CD14-positive monocyte (primary cell): ENCODE measurements at regions not wholly inside any gene's neighbourhood (a gene's known extent, or its start where the extent isn't known, plus 50 kb on each side); places are given as distances from the start of the nearest gene placed in this dataset.

ENCODE experiments used
- DNase-seq, 3 donors: peaks; one replicate each; pipeline ENCODE4 v3.0.0-alpha.2; 2011 to 2022
- H2AFZ ChIP-seq: 2 replicates; pipeline ENCODE4 v1.6.0; 2012; ENCODE audit warnings: mild to moderate bottlenecking, low read depth, low read length, inconsistent platforms; ENCODE audit not compliant: insufficient read depth, poor library complexity, severe bottlenecking
- H3K27ac ChIP-seq, 2 donors: 1 replicate in 1 of 2; 2 replicates in 1 of 2; pipeline ENCODE4 v1.5.1; 2012 to 2013; ENCODE audit warnings: low read length in 2 of 2, control low read depth in 1 of 2, inconsistent platforms in 1 of 2, low read depth in 1 of 2, mild to moderate bottlenecking in 1 of 2
- H3K27me3 ChIP-seq, 2 donors: one replicate each; pipeline versions ENCODE4 v1.6.0 to v1.6.1; 2011 to 2013; ENCODE audit warnings: low read length in 2 of 2; ENCODE audit not compliant: control insufficient read depth in 2 of 2, insufficient read depth in 2 of 2
- H3K36me3 ChIP-seq, 2 donors: replicated peaks in 1 of 2; 1 replicate in 1 of 2; 2 replicates in 1 of 2; pipeline versions ENCODE4 v1.5.1 to v1.6.1; 2012 to 2013; ENCODE audit warnings: low read length in 2 of 2, control low read depth in 1 of 2, inconsistent platforms in 1 of 2, mild to moderate bottlenecking in 1 of 2; ENCODE audit not compliant: insufficient read depth in 2 of 2, control insufficient read depth in 1 of 2
- H3K4me1 ChIP-seq, 2 donors: 1 replicate in 1 of 2; 2 replicates in 1 of 2; pipeline versions ENCODE4 v1.5.1 to v1.6.1; 2012 to 2013; ENCODE audit warnings: low read length in 2 of 2, control low read depth in 1 of 2, inconsistent platforms in 1 of 2, mild to moderate bottlenecking in 1 of 2, moderate library complexity in 1 of 2; ENCODE audit not compliant: insufficient read depth in 2 of 2, control insufficient read depth in 1 of 2
- H3K4me2 ChIP-seq: replicated peaks from 2 replicates; pipeline ENCODE3; 2012; ENCODE audit warnings: low read length, moderate library complexity, mild to moderate bottlenecking; ENCODE audit not compliant: poor library complexity, severe bottlenecking; ENCODE audit errors: extremely low read depth
- H3K4me3 ChIP-seq, 3 experiments: fragments of 200-600 bp in 1 of 3; sonication (generic) in 1 of 3; replicated peaks in 1 of 3; 1 replicate in 2 of 3; 2 replicates in 1 of 3; pipeline ENCODE4 v1.5.1; 2011 to 2013; ENCODE audit warnings: low read length in 3 of 3, mild to moderate bottlenecking in 3 of 3, control low read depth in 2 of 3, low read depth in 2 of 3, inconsistent platforms in 1 of 3, moderate library complexity in 1 of 3
- H3K79me2 ChIP-seq: 2 replicates; pipeline ENCODE4 v1.6.0; 2012; ENCODE audit warnings: mild to moderate bottlenecking, control low read depth, inconsistent platforms, low read length, moderate library complexity; ENCODE audit not compliant: insufficient read depth
- H3K9ac ChIP-seq: 2 replicates; pipeline ENCODE4 v1.6.0; 2017; ENCODE audit warnings: low read length, mild to moderate bottlenecking; ENCODE audit not compliant: insufficient read depth, poor library complexity, severe bottlenecking
- H3K9me3 ChIP-seq, 2 donors: replicated peaks in 1 of 2; 1 replicate in 1 of 2; 2 replicates in 1 of 2; pipeline versions ENCODE4 v1.5.1 to v1.6.1; 2012 to 2013; ENCODE audit warnings: low read length in 2 of 2, control low read depth in 1 of 2; ENCODE audit not compliant: control insufficient read depth in 1 of 2, insufficient read depth in 1 of 2
- H4K20me1 ChIP-seq: 2 replicates; pipeline ENCODE4 v1.6.0; 2012; ENCODE audit warnings: mild to moderate bottlenecking, low read length, control low read depth, moderate library complexity; ENCODE audit not compliant: insufficient read depth
- H3K27ac Mint-ChIP-seq, 7 donors: one replicate each; pipeline ENCODE4 v1.8.0; 2020; ENCODE audit warnings: mild to moderate bottlenecking in 7 of 7, mixed read lengths in 7 of 7, moderate library complexity in 6 of 7, inconsistent platforms in 2 of 7
- H3K27me3 Mint-ChIP-seq, 3 donors: one replicate each; pipeline ENCODE4 v1.8.0; 2021 to 2022; ENCODE audit warnings: low read depth in 3 of 3, mild to moderate bottlenecking in 3 of 3, mixed read lengths in 3 of 3, moderate library complexity in 3 of 3, inconsistent platforms in 1 of 3
- H3K36me3 Mint-ChIP-seq, 2 donors: one replicate each; pipeline ENCODE4 v1.8.0; 2020; ENCODE audit warnings: mixed read lengths in 2 of 2, inconsistent platforms in 1 of 2, mild to moderate bottlenecking in 1 of 2
- H3K4me1 Mint-ChIP-seq: one replicate; pipeline ENCODE4 v1.8.0; 2020; ENCODE audit warnings: mild to moderate bottlenecking, mixed read lengths
- H3K4me3 Mint-ChIP-seq, 2 donors: one replicate each; pipeline ENCODE4 v1.8.0; 2020; ENCODE audit warnings: mild to moderate bottlenecking in 2 of 2, mixed read lengths in 2 of 2, moderate library complexity in 1 of 2
- H3K9me3 Mint-ChIP-seq, 7 donors: one replicate each; pipeline ENCODE4 v1.8.0; 2020 to 2022; ENCODE audit warnings: mixed read lengths in 7 of 7, mild to moderate bottlenecking in 6 of 7, moderate library complexity in 6 of 7, inconsistent platforms in 2 of 7
- WGBS: methylation state at CpG from one replicate; pipeline ENCODE4 v1.1.5; 2013; ENCODE audit warnings: missing lambda C conversion rate; ENCODE audit not compliant: insufficient coverage; 5-methylcytosine and 5-hydroxymethylcytosine counted together
- intact Hi-C, 2 donors: fragments of 100-400 bp; cut with micrococcal nuclease; formaldehyde crosslinking; loops; one replicate each; pipeline versions ENCODE4 v1.15.0 to v1.15.1; 2023
- TF ChIP-seq, protein P1 (sequence below): fragments of 200-600 bp; IDR thresholded peaks from one replicate; pipeline ENCODE4 v1.8.0; 2022; ENCODE audit warnings: antibody characterized with exemption, mild to moderate bottlenecking

- Histone ChIP-seq H3K9ac (no peak overlapping the region), H3K79me2 (no peaks in the 10 kb centered on the region), H3K9me3 (peaks cover 0 to 13% of the 10 kb centered on the region in 2 donors), H3K4me1 (no peaks in the 10 kb centered on the region), H3K27me3 (no peaks in the 10 kb centered on the region), H2AFZ (no peak overlapping the region), H3K4me3 (no peak overlapping the region), H3K27ac (no peak overlapping the region), H4K20me1 (no peaks in the 10 kb centered on the region), H3K36me3 (no peaks in the 10 kb centered on the region), H3K4me2 (no peak overlapping the region)
- TF ChIP-seq, protein P1, sequence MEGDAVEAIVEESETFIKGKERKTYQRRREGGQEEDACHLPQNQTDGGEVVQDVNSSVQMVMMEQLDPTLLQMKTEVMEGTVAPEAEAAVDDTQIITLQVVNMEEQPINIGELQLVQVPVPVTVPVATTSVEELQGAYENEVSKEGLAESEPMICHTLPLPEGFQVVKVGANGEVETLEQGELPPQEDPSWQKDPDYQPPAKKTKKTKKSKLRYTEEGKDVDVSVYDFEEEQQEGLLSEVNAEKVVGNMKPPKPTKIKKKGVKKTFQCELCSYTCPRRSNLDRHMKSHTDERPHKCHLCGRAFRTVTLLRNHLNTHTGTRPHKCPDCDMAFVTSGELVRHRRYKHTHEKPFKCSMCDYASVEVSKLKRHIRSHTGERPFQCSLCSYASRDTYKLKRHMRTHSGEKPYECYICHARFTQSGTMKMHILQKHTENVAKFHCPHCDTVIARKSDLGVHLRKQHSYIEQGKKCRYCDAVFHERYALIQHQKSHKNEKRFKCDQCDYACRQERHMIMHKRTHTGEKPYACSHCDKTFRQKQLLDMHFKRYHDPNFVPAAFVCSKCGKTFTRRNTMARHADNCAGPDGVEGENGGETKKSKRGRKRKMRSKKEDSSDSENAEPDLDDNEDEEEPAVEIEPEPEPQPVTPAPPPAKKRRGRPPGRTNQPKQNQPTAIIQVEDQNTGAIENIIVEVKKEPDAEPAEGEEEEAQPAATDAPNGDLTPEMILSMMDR: no peak
- 67% methylated on average over 1 of the region's 3 CpGs for WGBS
- Mint-ChIP-seq H3K36me3 (no peaks in the 10 kb centered on the region), H3K27me3 (no peaks in the 10 kb centered on the region), H3K27ac (no peak overlapping the region), H3K4me3 (no peak overlapping the region), H3K9me3 (peaks cover 0 to 8% (median 0%) of the 10 kb centered on the region in 7 donors), H3K4me1 (no peaks in the 10 kb centered on the region)
- intact Hi-C loops: no loop called here
- DNase-seq: no peak
Observed at GRCh38 chrX:109125304-109125703, 356.6 kb downstream of the GUCY2F start.

- H3K36me3 Mint-ChIP-seq: no peaks in the 10 kb centered on the region
- Histone ChIP-seq H3K4me2 (no peak overlapping the region), H3K4me3 (no peak overlapping the region), H3K27ac (no peak overlapping the region), H2AFZ (no peak overlapping the region), H3K36me3 (no peaks in the 10 kb centered on the region), H3K79me2 (no peaks in the 10 kb centered on the region), H3K9ac (no peak overlapping the region), H3K9me3 (peaks cover 0 to 7% of the 10 kb centered on the region in 2 donors), H4K20me1 (no peaks in the 10 kb centered on the region), H3K27me3 (no peaks in the 10 kb centered on the region), H3K4me1 (no peaks in the 10 kb centered on the region)
- no peak for DNase-seq
- no peaks in the 10 kb centered on the region for H3K27me3 Mint-ChIP-seq
- no CpG with 5 or more reads among the region's 4 CpGs for WGBS
- no peaks in the 10 kb centered on the region for H3K4me1 Mint-ChIP-seq
- TF ChIP-seq, protein P1: no peak
- no peak overlapping the region for H3K27ac Mint-ChIP-seq
- no peak overlapping the region for H3K4me3 Mint-ChIP-seq
- peaks cover 1 to 13% (median 4%) of the 10 kb centered on the region in 7 donors for H3K9me3 Mint-ChIP-seq
- intact Hi-C loops: no loop called here
Observed at GRCh38 chrX:109089359-109089758, 353.0 kb upstream of the IRS4 start.
